ENCODE measurements at regions not wholly inside any gene's neighbourhood (a gene's known extent, or its start where the extent isn't known, plus 50 kb on each side); places are given as distances from the start of the nearest gene placed in this dataset.
A peak's percentile ranks its signal among the peaks of the same experiment; 100 is the strongest.
"Not testable (repeated sequence)": the region's sequence is repeated elsewhere in the genome, so short reads cannot be mapped to it uniquely, and the experiment has no call there.

GRCh38 chr3:59494969-59495368 is 445.1 kb upstream of the CFAP20DC start:
- not testable (repeated sequence) for DNase-seq

- no peak for DNase-seq
Observed at GRCh38 chr3:59486520-59486919, 436.7 kb upstream of the CFAP20DC start.

GRCh38 chr3:59483191-59483590 is 433.4 kb upstream of the CFAP20DC start:
- no peak for DNase-seq

DNA sequence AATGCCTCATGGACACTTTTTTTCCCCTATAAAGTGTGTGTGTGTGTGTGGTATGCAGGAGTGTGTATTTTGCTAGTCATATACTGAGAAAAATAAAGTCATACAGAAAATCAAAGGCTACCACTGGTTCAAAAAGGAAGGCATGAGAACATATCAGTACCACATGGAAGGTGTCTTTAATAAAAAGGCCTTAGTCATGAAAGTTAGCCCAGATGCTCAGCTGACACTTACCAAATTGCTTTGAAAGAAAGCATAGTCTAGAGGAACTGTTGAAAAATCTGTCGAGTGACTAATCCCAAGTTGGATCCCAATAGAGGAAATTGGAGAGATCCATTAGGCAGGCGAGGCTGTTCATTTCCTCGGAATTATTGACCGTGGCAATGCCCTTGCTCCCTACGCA is 432.9 kb upstream of the CFAP20DC start:
- DNase-seq = no peak

DNA sequence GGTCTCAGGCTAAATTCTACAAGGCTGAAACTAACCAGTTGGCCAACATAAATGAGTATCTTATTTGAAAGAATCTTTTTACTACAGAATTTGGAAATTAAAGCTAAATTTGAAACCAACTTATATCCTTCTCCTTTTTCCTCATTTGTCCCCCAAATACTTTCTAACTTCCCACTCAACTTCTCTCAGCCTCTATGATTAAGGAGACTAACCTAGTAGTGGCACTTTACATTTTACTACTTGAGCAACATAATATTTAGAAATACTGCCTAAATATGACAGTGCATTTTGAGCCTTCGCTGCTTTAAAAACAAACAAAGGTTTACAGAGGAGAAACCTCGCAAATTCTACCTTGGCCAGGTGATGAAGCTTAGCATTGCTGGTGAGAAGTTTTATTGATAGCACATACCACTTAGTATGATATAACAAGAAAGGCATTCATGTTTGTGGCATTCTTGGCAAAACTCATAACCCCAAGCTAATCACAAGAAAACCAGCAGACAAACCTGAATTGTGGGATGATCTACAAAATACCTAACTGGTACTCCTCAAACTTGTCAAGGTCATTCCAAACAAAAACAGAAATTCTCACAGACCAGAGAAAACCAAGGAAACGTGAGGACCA is 432.1 kb upstream of the CFAP20DC start:
- no peak for DNase-seq

DNA sequence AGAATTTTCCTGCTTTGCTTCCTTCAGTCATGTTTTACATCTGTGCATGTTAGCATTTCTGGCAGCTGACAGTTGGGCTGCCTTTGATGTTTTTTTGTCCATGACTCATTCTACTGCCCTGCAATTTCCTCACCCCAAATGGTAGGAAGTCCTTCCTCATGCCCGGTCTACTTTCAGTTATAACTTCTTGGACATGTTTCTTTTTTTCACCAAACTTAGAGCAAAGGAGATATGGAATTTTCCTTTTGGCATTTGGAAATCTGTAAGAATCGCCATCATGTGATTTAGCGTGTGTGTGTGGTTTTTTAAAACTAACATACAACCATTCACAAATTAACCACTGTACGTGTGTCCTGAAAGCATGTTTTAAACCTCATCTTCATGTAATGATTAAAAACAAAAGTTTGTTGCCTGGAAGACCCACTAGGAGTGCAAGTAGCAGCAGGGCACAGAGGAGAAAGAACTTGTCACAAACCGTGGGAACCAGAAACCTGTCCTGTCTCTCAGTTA is 430.7 kb upstream of the CFAP20DC start:
- no peak for DNase-seq

DNA sequence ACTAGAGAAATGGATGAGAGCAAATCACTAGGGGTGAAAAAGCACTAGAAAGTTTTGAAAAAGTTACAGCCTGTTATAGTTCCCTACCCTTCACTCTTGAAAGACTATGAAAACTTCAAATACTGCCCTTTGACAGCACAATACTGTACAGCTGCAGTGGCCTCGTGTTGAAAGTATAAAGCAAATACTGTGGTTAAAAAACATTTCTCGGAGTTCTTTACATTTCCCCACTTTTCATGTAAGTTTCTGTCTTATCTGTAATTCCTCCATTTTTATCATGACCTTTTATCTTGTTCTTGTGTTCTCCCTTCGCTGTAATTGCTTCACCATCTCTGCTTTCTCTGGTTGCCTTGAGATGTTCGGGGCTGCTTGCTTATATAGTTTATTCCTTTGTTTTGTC is 423.8 kb upstream of the CFAP20DC start:
- DNase-seq = no peak

DNA sequence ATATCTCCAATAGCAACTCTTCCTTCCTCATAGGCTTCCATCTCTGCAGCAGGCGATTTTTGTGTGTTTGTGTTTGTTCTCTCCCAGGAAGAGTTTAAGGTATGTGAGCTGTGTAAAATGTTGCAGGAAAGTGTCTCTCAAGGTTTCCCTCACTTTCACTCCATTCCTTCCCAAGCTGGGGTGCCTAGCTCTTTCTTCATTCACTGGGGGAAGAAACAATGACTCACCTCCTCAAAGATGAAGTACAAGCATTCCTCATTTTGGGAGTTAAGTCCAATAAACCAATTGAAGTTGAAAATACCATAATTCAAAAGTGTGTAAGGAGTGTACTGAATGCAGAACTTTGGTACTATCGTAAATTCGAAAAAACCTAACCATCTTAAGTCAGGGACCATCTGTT is 422.7 kb upstream of the CFAP20DC start:
- no peak for DNase-seq

- no peak for DNase-seq
Observed at GRCh38 chr3:59469948-59470723, 420.3 kb upstream of the CFAP20DC start.

DNA sequence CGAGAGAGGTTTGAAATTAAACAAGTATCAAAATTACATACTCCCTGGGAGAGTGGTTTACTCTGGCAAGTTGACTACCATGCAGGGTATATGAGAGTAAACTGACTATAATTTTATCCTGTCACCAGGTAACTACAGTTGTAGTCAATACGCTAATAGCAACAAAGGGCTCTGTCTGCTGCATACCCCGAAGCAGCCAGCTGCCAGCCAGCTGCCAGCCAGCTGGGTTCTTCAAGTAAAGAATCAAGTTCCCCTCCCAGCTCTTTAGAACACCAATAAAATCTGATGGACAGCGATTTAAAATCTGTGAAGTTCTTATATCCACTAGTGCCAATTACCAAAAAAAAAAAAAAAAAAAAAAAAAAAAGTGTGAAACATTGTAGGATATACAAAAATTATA is 417.7 kb upstream of the CFAP20DC start:
- no peak for DNase-seq

- no peak for DNase-seq
Observed at GRCh38 chr3:59464187-59464586, 414.4 kb upstream of the CFAP20DC start.

DNA sequence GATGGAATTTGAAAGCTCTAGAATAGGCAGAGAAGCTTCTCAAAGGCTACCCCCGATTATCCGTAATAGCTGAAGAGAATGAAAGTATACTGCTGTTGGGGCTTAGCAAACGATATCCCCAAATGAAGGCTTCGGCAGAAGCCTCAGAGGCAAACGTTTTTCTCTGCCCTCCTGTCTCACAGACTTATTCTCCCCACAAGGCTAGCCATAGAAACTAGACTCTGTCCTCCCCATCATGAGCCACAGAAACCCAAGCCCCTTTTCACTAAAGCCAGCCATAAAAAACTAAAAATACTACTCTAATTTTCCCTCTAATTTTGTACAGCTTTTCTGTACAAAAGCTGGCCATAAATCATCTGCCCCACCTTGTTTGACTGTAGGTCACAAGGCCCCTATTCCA is 413.4 kb upstream of the CFAP20DC start:
- no peak for DNase-seq

GRCh38 chr3:59460068-59460467 is 410.2 kb upstream of the CFAP20DC start:
- no peak for DNase-seq

DNA sequence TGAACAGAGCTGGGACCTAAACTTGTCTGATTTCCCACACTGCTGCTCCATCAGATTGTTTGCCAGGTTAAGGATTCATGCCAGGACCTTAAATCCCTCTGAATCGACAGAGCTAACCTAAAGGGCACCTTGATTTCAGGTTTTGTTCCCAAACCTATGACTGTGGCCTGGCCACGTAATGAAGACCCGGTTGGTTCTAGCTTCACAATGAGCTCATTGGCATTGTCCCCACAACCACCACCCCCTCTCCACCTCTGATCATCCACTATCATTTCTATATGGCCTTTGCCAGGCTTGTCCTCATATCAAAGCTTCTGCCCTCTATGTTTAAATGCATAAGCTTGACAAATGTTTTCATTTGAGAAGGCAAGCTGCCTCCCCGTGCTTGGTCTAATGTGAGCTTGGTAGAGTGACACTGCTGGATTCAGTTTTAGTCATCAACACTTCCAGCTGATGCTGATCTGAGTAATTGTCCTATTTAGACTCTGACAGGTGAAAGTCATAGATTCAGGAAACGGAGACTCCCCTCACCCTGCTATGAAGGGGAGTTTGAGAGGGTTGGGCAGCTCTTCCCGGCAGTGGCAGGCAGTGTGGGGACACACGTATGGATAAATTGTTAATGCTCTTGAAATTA is 407.1 kb upstream of the CFAP20DC start:
- DNase-seq = no peak

GRCh38 chr3:59451800-59452746 is 402.2 kb upstream of the CFAP20DC start:
- DNase-seq = peak; percentile 27

DNA sequence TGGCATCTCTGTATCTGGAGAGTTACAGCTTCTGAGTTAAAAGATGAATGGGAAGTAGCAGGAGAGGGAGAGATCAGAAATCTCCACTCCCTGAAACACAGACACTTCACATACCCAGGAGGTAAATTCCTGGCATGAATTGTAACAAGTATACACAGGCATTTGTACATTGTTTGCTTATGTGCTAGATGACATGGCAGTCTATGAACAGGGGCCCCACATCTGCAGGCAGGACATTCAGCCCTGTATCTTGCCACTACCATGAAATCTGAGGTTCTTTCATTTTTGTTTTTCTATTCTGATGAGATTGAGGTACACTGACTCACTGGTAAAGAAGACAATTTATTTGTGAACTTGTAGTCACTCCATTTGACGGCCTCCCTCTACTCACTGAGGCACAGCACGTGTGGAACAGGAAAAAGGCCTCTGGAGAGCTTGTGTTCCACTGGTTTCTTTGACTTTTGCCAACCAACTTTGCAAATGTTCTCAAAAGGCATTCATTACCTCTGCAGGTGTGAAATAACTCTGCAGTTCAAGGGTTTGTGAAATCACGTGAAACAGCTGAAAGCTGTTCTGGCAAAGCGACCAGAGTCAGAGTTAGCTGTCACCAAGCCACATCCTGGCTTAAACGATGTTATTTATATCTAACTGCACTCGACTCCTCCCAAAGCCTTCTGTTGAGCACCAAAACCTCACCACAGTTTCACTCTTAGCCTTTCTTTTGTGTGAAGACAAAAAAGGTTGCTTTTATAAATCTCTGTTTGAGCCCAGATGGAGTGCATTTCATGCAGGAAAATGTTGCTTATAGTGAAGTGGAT is 401.3 kb upstream of the CFAP20DC start:
- DNase-seq = peak; percentile 7

DNA sequence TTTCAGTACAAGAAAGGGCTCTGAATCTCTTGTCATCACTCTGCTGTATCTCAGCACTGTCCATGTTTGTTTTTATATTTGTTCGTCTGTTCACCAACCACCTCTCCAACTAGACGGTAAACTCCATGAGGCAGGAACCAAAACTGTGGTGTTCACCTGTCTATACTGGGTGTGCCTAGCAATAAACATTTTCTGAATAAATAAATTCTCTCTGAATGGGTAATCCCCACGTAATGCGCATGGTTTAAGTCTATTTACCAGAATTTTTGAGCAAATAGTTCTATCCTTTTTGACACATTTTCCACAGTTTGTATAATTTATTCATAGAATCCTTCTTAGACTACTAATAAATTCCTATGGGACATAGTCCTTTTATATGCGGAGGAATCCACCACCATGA is 400.6 kb upstream of the CFAP20DC start:
- DNase-seq = no peak

DNA sequence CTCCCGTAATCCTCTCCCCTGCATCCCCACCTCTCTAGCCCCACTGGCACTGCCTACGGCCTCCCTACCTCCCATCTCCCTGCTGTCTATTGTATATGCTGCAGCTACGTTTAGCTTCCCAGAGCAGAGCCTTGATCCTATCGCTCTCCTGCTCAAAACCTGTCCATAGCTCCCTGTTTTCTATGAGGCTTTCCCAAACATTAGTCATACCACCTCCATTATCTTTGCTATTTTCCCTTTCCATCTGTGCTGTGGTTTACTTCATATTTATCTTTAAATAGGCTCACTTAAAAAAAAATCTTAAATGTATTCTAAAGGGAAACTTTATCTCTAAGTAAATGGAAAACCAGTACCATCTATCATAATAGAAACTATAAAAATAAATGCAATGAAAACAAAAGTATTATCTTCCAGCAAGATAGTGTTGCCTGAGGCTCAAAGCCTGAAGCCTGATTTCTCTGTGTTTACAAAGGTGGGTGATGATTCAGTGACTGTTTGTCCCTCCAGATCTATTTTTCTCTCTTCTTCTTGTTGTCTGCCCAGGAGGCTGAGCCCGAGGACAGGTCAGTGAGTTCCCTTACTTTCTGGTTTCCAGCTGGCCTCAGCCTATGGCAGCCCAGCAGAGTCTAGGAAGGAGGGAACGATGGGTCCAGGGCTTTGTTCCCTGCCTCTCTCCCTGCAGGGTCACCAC is 397.1 kb upstream of the CFAP20DC start:
- no peak for DNase-seq

GRCh38 chr3:59444676-59445075 is 394.9 kb upstream of the CFAP20DC start:
- no peak for DNase-seq

- no peak for DNase-seq
Observed at GRCh38 chr3:59444294-59444671, 394.5 kb upstream of the CFAP20DC start.

DNA sequence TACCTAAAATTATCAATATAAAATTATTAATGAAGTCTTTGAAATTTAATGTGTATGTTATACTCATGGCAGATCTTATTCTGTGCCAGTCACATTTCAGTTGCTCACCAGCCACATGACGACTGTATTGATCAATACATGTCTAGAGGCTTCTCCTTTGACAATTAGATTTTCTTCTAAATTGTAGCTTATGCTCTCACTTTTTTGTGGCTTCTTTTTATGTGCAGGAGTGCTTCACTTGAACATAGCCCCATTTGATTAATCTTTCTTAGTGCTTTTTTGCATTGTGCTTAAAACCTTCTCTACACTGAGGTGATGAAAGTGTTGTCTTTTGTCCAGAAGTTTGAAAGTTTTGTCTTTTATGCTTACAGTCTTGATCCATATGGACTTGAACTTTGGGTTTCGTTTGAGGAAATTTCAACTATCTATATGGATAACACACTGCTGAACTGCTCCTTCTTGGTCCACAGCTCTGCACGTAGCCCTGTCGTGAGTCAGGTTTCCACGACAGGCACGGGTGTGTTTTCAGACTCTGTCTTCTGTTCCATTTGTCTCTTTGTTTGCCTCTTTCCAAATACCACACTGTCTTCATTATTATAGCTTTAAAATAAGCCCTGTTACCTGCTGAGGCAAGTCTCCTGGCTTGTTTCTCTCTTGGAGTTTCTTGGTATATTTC is 393.9 kb upstream of the CFAP20DC start:
- no peak for DNase-seq

All from NCI-H2029 (cell line).